NCI-H2081 (cell line): ENCODE measurements at regions not wholly inside any gene's neighbourhood (a gene's known extent, or its start where the extent isn't known, plus 50 kb on each side); places are given as distances from the start of the nearest gene placed in this dataset.

Experiments
- DNase-seq, 2 experiments: peaks; one replicate each; lab custom pipeline; 2025; lab: John Stamatoyannopoulos, UW

- DNase-seq = no peak
Measured at GRCh38 chr4:58205446-58206235, 1095.5 kb upstream of the IGFBP7 start.

GRCh38 chr4:58192217-58192616 is 1082.0 kb upstream of the IGFBP7 start:
- no peak for DNase-seq

GRCh38 chr4:58191109-58191508 is 1080.9 kb upstream of the IGFBP7 start:
- no peak for DNase-seq

DNA sequence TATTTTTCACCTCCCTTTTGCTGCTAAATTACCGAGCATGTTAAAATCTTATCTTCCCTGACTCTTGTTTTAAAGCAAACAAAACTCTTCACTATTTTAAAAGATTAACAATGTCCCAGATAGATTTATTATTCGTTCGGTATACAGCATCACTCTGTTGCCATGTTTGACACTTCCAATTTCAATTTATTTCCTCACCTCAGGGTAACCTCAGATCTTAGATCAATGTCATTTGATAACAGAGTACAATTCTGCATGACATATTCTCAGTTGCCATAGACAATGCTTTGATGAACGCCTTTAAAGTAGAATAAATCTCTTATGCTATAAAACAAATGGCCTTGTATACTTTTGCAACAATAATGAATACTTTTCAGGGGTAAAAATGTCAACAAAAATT is 1078.1 kb upstream of the IGFBP7 start:
- DNase-seq = no peak

GRCh38 chr4:58175024-58175423 is 1064.8 kb upstream of the IGFBP7 start:
- DNase-seq = no peak

- DNase-seq = peak in 1 of 2 experiments; percentile 18
Measured at GRCh38 chr4:58166490-58166889, 1056.3 kb upstream of the IGFBP7 start.

DNA sequence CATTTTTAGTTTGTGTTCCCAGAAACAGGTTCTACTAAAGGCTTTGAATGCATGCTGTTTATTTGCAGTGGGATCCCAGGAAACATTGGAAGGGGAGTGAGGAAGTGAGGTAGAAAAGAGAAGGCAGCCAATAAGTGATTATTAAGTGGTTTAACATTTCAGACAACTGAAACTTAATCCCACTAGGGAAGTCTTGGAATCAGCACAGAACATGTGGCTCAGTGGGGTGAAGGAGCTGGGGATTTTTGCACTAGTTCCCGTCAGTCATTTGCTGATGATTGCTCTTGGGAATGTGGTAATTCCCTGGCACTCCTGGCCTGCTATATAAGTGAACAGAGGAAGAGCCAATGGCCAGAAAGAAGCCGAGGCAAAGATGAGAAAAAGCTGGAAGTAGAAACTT is 1053.0 kb upstream of the IGFBP7 start:
- DNase-seq = no peak

GRCh38 chr4:58149404-58150085 is 1039.4 kb upstream of the IGFBP7 start:
- DNase-seq = no peak

DNA sequence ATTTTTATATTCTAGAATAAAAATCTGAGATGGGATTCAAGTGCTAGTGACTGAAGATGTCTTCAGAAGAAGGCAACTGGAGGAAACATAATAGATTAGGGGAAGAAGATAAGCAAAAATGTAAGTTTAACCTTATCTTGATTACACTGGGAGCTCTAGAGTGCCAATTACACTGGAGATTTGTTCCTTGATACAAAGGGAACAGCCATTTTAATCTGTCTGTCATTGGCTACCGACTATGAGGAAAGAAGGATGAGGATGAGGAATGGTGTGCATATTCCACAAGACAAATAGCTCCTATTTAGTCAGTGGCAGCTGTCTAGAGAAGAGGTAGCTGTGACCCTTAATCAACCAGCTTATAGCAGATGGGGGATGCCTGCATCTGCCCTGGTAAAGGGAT is 1034.5 kb upstream of the IGFBP7 start:
- no peak for DNase-seq

- DNase-seq = no peak
Measured at GRCh38 chr4:58138786-58139668, 1028.8 kb upstream of the IGFBP7 start.

GRCh38 chr4:58136604-58137003 is 1026.4 kb upstream of the IGFBP7 start:
- DNase-seq = no peak

- DNase-seq = no peak
Measured at GRCh38 chr4:58127680-58128079, 1017.5 kb upstream of the IGFBP7 start.

GRCh38 chr4:58119298-58119697 is 1009.1 kb upstream of the IGFBP7 start:
- DNase-seq = no peak

- DNase-seq = no peak
Measured at GRCh38 chr4:58113126-58113525, 1002.9 kb upstream of the IGFBP7 start.

- DNase-seq = no peak
Measured at GRCh38 chr4:58111818-58112217, 1001.6 kb upstream of the IGFBP7 start.

DNA sequence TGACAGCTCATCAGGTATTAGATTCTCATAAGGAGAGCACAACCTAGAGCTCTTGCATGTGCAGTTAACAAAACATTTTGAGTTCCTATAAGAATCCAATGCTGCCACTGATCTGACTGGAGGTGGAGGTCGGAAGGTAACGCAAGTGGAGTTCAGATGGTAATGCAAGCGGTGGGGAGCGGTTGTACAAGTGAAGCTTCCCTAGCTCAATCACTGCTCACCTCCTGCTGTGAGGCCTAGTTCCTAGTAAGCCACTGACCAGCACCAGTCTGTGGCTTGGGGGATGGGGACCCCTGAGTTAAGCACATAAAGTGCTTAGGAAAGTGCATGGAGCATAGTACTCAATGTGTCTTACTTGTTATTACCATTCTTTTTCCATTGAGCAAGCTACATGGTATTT is 983.2 kb upstream of the IGFBP7 start:
- no peak for DNase-seq

DNA sequence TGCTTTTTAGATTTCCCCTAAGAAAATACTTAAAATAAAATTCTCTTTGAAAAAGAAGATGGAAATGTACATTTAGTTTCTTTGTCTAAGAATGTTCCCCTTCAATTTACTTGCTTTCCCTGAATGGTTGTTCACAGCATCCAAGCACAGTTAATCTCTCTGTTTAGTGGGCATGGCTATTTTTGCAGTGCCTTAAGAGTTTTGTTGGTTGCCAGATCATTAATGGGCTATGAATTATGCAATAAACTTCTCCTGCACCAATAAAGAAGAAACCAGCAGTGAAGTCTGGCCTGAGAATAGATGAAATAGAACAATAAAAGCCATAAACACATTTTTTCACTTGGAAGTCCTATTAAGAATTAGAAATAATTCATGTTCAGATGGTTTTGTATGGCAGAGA is 980.4 kb upstream of the IGFBP7 start:
- DNase-seq = no peak

GRCh38 chr4:58081356-58081755 is 971.2 kb upstream of the IGFBP7 start:
- DNase-seq = no peak

- no peak for DNase-seq
Measured at GRCh38 chr4:58075724-58076123, 965.5 kb upstream of the IGFBP7 start.

DNA sequence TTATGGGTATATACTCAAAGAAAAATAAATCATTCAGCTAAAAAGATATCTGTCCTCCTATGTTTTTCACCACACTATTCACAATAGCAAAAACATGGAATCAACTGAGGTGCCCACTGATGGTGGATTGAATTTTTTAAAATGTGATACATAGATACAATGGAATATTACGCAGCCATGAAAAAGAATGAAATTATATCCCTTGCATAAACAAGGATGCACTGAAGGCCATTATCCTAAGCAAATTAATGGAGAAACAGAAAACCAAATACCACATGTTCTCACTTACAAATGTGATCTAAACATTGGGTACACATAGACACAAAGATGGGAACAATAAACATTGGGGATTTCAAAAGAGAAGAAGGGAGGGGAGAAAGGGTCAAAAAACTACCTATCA is 964.2 kb upstream of the IGFBP7 start:
- no peak for DNase-seq

DNA sequence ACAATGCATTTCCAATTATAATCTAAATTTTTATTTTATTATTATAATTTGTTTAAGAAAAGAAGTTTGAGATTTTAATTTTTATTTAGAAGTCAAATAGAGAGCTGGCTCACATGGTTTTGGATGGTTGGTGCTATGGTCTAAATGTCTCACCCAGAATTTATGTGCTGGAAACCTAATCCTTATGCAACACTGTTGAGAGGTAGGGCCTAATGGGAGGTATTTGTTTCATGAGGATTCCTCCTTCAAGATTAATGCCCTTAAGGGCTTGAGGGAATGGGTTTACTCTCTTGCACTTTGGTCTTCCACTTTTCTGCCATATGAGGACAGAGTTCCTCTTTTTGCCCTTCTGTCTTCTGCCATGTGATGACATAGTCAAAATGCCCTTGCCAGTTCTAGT is 960.5 kb upstream of the IGFBP7 start:
- DNase-seq = no peak

- DNase-seq = no peak
Measured at GRCh38 chr4:58064653-58065052, 954.5 kb upstream of the IGFBP7 start.
